AG09319 (cell line): ENCODE measurements at regions not wholly inside any gene's neighbourhood (a gene's known extent, or its start where the extent isn't known, plus 50 kb on each side); places are given as distances from the start of the nearest gene placed in this dataset.

Experiments used
- DNase-seq: peaks from one replicate; pipeline ENCODE4 v3.0.0-alpha.2; 2010; ENCODE audit warnings: low read depth; ENCODE audit errors: extremely low read depth
- TF ChIP-seq, protein P1 (sequence below): IDR thresholded peaks from 2 replicates; pipeline ENCODE4 v1.5.1; 2011; ENCODE audit warnings: low read depth, mild to moderate bottlenecking, inconsistent platforms, low read length, moderate library complexity

DNA sequence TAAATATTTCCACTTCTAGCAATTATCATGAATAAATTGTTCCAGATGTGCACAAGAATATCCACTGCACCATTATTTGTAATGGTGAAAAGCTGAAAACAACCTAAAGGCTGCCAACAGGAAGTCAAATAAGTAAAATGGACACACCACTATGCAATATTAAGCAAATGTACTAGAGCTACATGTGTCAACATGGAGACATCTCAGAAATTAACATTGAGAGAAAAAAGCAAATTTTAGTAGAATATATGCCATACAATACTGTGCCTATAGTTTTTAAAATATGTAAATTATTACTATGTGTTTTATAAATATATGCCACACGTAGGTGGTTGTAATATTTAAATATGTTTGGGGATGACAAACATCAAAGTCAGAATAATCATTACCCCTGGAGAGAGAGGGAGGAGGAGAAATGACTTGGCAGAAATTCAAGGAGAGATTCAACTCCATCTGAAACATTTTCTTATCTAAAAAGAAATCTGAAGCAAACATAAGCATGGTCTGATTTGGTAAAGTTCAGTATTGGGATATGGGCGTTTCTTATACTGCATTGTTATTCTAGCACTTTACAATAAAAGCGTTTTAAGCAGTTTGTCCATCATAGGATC, 475.5 kb downstream of the QKI start:
- no peak for DNase-seq
- TF ChIP-seq, protein P1, sequence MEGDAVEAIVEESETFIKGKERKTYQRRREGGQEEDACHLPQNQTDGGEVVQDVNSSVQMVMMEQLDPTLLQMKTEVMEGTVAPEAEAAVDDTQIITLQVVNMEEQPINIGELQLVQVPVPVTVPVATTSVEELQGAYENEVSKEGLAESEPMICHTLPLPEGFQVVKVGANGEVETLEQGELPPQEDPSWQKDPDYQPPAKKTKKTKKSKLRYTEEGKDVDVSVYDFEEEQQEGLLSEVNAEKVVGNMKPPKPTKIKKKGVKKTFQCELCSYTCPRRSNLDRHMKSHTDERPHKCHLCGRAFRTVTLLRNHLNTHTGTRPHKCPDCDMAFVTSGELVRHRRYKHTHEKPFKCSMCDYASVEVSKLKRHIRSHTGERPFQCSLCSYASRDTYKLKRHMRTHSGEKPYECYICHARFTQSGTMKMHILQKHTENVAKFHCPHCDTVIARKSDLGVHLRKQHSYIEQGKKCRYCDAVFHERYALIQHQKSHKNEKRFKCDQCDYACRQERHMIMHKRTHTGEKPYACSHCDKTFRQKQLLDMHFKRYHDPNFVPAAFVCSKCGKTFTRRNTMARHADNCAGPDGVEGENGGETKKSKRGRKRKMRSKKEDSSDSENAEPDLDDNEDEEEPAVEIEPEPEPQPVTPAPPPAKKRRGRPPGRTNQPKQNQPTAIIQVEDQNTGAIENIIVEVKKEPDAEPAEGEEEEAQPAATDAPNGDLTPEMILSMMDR, result no peak

DNA sequence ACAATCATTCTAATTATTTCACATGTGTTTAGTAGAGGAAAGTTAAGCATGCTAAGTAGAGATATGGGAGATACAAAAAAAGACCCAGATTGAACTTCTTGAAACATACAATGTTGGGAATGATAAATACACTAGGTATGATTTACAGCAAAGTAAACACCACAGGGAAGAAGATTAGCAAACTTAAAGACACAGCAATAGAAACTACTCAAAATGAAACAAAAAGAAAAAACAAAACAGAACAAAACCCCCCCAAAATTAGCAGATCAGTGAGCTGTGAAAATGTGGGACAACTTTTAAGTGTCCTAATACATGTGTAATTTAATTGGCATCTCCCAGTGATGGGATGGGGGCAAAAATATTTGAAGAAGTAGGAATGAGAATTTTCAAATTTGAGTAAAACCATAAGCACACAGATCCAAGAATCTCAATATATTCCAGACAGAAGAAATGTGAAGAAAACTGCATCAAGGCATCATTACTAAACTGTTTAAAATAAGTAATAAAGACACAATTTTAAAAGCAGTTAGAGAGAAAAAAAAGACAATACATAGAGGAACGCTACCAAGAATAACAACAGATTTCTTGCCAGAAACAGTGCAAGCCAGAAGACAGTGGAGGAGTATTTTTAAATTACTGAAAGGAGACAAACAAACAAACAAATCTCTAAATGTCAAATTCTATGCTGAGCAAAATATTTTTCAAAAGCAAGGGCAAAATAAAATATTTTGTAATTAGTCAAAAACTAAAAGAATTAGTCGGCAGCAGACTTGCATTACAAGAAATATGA, 473.7 kb downstream of the QKI start:
- TF ChIP-seq, protein P1, result no peak

DNA sequence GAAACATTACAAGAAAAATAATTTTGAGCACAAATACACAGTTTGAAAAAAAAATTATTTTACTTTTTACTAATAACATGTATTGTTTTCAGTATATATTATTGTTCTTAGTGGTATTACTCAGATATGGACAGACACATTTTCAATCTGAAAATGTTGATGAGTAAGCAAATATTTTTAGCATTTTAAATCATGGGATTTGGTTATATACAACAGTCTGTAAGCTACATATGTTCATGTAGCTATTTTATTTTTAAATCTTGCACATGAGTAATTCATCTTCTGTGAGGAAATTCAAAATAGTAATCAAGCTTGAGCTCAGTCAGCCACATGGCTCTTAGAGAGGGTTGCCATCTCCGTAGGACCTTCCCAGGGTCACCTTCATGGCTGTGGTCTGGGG, 471.9 kb downstream of the QKI start:
- TF ChIP-seq, protein P1, result no peak

More for the DNA sequence above, 473.7 kb downstream of the QKI start:
- no peak for DNase-seq

DNA sequence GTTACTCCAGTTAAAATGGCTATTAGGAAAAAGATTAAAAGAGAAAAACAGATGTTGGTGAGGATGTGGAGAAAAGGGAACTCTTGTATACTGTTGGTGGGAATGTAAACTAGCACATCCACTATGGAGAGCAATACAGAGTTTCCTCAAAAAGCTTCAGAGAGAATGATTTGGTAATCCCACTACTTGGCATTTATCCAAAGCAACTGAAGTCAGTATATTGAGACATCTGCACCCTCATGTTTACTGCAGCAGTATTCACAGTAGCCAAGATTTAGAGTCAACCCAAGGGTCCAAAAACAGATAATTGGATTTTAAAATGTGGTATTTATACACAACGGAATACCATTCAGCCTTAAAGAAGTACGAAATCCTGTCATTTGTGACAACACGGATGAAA, 469.5 kb downstream of the QKI start:
- TF ChIP-seq, protein P1, result no peak
- DNase-seq, result no peak

More for the DNA sequence above, 471.9 kb downstream of the QKI start:
- DNase-seq, result no peak

DNA sequence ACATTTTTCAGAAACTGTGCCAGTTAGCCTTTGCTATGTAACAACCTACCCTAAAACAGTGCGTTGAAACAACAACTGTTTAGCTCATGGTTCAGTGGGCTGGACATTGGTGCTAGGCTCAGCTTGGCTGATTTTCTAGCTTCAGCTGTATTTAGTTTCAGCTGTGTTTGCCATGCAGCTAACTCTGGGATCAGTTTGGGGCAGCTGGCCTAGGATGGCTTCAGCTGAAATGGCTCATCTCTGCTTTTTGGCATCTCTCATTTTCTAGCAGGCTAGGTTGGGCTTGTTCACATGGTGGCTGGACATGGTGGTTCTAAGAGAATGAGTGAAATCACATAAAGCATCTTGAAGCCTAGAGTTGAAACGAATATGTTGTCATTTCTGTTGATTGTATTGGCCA, 464.2 kb downstream of the QKI start:
- TF ChIP-seq, protein P1, result no peak
- DNase-seq, result no peak

DNA sequence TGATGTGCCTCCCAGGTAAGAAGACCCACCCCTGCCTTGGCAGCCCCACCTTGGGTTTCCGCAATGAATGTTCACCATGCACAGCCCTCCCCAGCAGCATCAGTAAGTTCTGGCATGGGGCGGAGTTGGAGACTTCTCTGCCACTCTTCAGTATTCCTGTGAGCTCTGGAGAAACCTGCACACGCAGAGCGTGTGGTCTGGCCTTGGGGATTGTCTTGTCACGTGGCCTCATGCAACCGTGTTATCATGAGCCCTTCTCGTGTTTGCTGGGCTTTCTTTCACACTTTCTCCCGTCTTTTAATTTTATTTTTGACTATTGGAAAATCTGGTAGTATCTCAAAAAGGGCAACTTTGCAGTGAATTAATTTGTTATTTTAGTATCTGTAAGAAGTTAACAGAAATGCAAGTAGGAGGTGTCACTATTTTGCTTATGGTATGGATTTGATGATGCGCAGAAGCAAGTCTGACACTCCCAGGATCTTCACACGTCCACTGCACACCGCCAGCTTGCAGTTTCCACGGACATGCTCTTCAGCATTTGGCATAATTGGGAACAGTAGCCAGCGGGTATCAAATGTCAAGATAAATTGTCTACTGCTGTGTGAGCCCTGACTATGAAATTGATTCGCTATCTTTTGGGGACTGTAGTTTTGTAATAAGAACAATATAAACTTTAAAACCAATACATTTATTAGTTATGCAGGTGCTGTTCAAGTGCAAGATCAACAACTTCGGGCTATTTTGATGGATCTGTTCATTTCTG, 463.5 kb downstream of the QKI start:
- DNase-seq, result no peak

More for the DNA sequence above, 463.5 kb downstream of the QKI start:
- TF ChIP-seq, protein P1, result no peak
